NCI-H69 (cell line): ENCODE measurements at regions not wholly inside any gene's neighbourhood (a gene's known extent, or its start where the extent isn't known, plus 50 kb on each side); places are given as distances from the start of the nearest gene placed in this dataset.
A peak's percentile ranks its signal among the peaks of the same experiment; 100 is the strongest.
"Not testable (repeated sequence)": the region's sequence is repeated elsewhere in the genome, so short reads cannot be mapped to it uniquely, and the experiment has no call there.

Source experiments
- DNase-seq: peaks from one replicate; lab custom pipeline; 2025; lab: John Stamatoyannopoulos, UW

DNA sequence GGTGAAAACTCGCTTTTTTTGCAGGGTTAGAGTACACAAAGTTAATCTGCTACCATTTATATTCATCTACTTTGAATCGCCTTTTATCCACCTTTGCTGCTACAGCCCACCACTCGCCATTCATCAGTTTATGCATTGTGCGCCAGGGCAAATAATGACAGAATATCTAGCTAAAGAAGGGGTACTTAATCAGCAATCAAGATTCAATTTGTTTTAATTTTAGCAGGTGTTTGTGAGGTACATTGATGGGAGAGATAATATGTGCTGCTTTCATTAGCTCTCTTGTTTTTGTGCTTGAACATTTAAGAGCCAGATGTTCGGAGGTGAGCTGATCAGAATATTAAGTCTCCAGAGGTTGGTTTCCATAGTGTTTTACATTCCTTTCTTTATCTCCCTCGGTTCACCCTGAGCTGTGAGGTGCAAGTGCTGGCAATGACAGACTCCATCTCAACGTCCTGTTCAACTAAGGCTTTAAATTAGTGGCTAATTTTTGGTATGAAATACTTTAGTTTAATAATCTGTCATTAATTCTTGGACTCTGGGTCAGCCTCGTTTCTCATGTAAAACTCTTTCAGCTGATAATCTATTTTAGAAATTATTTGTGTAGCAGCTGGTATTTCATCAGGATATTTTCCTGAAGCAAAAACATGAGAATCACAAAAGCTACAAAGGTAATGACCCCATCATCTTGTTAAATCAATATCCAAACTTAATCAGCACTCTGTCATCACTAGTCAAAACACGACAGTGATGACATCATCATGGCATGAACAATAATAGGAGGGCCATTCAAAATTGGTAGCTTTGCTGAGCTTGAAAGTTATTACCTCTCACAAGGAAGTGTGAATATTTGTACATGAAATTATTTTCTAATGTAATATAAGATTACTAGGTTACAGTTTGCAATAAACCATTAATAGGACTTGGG lies 479.9 kb upstream of the FANCL start:
- no peak for DNase-seq

DNA sequence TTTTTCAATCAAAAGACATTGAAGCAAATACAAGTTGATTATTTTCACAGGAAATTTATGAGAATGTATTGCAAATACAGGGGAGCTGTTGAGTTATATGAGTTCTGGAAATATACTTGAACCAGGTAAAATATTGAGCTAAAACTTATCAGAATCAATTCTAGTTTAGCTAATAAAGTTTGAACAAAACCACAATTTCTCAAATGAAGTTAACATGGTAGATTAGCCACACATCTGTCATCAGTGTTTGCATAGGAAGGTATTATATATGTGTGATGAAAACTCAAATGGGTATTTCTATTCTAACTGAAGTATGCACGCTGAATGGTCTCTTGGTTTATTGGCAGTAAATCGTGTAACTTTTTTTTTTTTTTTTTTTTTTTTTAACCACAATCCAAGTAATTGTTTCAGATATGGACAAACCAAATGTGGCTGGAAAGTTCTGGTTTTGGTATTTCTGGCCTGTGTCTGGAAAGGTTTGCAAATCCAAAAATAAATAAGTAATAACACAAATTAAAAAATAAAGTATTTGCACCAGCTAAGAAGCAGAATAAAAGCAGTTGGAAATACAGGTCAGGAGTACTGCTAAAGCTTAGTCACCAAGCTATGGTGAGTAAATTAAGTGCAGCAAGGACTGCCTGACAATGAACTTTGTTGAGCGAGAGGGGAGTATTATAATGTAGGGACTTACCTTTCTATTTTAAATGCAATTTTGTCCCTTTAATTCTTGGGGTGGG lies 479.1 kb upstream of the FANCL start:
- DNase-seq = no peak

DNA sequence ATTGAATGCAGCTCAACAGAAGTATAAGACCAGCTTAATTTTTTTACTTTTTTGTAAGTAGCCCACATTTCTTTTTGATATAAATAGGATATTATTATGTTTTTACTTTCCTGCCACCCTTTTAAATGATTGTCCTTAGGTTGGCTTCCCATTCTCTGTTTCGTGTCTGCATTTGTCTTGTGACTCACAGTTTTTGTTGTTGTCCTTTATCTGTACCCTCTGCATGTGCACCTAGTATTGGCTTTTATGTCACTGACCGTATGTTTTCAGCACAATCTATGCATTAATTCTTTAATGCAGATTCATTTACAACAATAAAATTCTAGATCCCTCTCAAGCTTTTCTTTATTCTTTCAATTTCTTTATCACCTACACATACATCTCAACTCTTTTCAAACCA lies 474.2 kb upstream of the FANCL start:
- DNase-seq = no peak

DNA sequence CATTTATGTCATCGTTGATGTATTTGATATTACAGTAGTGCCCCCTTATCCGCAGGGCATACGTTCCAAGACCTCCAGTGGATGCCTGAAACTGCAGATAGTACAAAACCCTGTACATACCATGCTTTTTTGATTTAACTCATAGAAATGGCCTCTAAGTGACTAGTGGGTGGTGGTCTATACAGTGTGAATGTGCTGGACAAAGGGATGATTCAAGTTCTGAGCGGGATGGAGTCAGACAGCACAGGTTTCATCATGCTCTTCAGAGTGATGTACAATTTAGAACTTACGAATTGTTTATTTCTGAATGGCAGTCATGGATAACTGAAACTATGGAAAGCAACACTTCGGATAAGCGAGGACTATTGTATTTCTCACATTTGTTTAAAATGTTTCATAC lies 473.1 kb upstream of the FANCL start:
- DNase-seq = no peak

DNA sequence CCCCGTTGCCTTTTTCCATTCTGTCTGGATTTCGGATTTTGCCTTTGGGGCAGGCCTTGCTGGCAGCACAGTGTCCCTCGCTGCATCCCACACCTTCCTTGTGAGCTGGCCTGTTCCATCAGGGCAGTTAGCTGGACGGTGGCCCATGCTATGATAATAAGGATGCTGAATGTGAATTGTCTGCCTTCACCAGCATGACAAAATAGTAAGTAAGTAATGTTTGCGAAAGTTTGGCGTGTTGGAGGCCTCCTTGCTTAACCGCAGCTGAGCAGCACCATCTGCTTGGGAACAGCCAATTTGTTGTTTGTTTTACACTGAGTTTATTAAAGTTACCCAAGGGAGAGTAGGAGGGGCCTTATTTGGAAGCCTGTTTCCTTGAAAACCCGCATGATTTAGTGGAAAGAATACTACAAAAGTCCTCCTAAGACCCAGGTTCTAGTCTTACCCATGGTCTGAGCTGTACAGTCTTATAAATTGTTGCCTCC lies 469.7 kb upstream of the FANCL start:
- DNase-seq = no peak

DNA sequence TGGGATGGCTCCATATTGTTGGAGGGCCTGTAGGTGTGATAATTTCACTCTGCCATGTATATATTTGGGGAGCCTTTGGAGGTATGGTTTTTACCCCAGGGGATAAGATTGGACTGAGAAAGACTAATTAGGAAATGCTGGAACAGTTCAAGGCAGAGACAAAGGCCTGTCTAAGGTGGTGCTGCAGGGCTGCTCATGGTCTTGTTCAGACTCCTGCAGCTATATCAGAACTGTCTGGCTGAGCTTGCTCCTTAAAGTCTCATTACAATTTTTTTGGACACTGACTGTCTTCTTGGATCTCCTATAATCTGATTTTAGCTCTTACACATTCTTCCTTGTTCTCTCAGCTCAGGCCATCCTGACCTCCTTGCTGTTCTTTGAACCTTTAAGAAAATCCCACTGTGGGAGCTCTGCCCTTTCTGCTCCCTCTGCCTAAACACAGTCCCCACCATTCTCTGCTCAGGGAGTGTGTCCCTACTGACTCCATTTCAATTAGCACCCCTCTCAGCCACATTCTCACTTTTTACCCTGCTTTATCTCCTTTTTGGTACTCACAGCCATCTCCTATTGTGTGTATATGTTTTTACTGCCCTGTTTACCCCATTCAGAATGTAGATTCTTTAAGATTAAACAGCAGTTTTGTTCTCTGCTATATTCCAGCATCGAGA lies 468.7 kb upstream of the FANCL start:
- DNase-seq = no peak

DNA sequence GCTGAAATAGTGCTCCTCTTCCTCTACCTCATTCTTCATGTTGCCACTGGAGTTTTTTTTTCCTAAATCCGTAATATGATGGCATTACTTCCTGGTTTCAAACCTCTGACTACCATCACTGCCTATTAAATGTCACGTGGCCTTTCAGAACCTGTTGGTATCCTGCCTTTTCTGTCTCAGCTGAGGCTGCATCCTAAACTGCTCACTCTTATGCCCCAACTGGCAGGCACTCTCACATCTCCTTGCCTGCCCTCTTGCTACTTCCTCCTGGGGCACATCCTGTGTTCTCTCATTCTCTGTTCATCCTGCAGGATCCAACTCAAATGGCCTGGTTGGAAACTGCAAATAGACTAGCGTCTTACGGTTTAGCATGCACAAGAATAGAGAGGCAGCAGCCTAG lies 468.1 kb upstream of the FANCL start:
- DNase-seq = peak; percentile 2

DNA sequence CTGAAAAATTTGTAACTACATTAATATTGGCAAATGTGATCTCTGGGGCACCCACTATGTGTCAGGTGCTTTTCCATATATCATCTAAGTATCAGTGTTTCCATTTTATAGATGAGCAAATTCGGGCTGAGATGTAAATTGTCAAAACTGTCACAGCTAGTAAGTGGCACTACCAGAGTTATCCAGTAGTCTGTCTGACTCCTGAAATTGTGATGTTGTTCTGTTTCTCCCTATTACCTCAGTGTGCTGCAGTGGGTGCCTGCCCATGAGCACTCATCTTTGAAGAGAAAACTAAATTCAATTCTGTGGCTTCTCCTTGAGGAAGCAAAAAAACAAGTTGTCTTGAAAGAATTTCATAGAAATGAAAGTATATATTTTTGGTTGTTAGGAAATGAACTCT lies 467.4 kb upstream of the FANCL start:
- no peak for DNase-seq

DNA sequence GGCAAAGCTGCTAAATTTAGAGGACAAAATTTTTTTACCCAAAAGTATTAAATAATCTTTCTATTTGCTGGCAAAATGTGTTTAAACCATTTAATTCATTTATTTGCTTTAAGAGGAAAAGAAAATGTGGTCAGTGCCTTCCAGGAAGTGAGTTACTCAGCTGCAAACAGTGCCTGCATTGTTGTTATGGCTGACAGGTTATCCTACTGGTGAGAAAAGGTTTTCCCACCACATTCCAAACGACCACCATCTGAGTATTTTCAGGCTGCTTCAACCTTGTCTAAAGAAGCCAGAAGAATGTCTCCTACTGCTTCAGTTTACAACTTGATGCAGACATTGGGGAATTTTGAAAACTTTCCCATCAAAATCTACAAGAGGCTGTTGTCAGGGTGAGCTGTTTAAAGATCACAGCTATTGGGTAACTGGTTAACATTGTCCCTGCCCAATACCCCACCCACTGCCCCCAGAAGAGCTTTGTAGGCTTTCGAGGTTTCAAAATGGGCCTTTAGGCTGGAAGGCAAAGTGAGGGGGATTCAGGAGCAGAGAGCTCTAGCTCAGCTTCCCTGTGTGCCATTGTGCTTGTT lies 461.3 kb upstream of the FANCL start:
- no peak for DNase-seq

DNA sequence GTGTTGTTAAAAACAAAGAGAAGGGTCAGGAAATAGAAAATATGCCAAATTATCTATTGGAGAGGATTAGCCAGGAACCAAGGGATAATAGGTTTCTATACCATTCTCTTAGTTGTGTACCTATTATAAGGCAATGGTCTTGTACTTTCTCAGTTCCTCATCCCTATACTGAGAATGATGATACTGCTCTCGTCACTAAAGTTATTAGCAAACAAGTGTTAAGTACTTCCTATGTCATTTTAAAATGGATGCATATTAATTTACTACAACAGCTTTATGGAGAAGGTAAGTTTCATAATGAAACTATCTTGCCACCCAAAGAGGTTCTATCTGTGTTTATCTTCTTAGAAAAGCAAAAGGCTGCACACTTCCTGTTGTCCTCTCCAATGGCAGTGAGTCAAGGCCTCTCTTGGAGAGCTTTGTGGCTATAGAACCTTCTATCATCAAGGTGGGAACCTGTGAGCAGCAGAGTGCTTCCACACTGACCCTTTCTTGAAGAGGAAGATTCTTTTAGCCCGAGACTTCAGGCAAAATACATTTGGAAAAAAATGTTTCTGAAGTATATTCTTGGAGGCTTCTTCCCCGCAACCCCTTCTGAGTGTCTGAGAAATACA lies 460.7 kb upstream of the FANCL start:
- no peak for DNase-seq

DNA sequence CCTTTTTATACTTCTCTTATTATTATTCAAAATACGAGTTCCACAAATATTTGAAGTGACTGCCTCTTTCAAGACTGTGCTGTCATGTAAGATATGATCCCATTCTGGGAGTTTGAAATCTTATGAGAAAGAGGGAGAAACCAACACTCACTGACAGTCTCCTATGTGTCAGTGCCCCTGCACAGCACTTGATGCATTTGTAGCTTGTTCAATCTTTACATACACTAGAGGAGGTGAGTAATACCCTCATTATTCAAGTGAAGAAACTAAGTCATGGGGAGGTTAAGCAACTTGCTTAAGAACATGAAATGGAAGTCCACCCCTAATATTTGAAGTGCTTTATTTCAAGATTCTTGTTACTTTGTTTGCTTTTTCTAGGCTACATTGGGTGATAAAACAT lies 459.5 kb upstream of the FANCL start:
- no peak for DNase-seq

DNA sequence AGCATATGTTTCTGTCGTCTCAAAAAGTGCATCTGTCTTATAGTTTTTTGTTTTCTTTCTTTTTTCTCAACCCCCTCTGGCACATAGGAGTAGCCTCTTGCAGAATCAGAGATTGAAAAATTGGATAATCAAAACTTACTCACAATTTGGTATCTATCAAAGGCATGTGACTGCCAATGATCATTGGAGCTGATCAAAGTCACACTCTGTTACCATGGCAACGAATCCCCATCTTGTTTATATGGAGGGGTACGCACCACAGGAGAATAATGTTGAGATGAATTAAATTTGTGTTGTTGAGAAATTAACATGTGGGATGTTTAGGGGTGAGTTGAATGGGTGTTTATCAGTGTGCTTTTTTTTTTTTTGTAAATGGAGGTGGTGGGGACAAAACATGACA lies 458.3 kb upstream of the FANCL start:
- no peak for DNase-seq

DNA sequence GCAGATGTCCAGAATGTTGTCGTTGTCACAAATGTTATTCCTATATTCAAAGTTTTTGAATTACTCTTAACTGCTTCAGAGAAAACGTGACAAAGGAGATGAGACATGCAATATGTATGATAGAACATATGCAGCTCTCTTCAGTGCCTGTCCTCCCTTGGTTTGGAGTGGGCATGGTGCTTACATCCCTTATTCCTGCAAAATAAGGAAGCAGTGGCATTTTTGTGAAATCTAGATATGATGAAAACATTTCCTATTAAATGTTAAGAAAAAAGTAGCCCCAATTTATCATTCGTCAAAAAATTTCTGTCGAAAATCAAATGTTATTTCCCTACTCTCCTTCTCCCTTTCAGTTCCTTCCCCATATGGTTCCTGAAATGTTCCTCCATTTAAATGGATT lies 457.5 kb upstream of the FANCL start:
- DNase-seq = no peak

DNA sequence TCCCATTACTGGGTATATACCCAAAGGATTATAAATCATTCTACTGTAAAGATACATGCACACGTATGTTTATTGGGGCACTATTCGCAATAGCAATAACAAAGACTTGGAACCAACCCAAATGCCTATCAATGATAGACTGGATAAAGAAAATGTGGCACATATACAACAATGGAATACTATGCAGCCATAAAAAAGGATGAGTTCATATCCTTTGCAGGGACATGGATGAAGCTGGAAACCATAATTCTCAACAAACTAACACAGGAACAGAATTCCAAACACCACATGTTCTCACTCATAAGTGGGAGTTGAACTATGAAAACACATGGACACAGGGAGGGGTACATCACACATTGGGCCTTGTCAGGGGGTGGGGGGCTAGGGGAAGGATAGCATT lies 453.0 kb upstream of the FANCL start:
- not testable (repeated sequence) for DNase-seq

DNA sequence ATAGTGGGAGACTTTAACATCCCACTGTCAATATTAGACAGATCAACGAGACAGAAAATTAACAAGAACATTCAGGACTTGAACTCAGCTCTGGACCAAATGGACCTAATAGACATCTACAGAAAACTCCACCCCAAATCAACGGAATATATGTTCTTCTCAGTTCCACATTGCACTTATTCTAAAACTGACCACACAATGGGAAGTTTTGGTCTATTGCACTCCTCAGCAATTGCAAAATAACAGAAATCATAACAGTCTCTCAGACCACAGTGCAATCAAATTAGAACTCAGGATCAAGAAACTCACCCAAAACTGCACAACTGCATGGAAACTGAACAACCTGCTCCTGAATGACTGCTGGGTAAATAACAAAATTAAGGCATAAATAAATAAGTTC lies 449.9 kb upstream of the FANCL start:
- DNase-seq = not testable (repeated sequence)

DNA sequence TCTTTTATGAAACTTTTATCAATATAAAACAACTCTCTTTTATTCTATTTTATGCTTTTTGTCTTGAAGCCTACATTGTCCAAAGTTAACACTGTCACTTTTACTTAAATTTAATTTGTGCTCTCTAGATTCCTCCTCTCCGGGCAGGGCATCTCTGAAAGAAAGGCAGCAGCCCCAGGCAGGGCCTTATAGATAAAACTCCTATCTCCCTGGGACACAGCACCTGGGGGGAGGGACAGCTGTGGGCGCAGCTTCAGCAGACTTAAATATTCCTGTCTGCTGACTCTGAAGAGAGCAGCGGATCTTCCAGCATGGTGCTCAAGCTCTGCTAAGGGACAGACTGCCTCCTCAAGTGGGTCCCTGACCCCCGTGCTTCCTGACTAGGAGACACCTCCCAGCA lies 447.7 kb upstream of the FANCL start:
- no peak for DNase-seq

DNA sequence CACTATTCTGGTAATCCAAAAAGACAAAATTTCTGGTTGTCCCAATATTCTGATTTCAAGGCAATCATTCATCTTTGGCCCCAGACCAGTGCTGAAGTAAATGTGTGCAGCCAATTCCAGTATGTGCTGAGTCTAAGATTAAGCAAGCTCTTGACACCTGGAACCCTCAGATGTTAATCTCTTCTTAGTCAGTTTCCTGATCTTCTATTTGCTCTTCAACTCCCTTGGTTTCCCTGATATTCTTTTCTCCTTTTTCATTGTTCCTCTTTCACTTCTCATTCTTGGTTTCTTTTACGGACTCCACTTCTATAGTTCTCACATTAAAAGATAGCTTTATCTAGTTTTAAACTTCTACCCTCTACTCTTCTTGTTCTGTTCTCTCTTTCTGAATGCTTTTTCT lies 445.7 kb upstream of the FANCL start:
- DNase-seq = no peak

DNA sequence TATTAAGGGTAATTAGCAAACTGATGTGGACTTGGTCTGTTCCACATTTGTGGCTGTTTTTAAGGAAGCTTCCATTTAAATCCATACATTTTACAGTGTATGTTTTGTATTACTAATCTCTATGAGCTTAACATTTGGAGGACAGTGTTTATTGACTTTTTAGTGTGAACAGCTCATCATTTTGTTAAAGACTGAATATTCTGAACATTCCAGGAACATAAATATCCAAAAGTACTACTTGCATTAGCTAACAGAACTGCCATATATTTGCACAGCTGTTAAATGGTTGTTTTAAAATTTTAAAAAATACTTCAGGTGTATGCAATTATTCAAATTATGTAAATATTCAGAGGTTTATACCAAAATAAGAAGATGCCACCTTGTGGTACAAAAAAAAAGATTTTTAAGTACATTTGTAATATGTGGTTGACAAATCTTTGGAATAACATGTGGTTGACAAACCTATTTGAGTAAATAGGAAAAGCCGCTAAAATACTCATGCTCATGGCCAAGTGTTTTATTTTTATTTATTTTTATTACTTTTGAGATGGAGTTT lies 439.7 kb upstream of the FANCL start:
- peak; percentile 25 for DNase-seq

DNA sequence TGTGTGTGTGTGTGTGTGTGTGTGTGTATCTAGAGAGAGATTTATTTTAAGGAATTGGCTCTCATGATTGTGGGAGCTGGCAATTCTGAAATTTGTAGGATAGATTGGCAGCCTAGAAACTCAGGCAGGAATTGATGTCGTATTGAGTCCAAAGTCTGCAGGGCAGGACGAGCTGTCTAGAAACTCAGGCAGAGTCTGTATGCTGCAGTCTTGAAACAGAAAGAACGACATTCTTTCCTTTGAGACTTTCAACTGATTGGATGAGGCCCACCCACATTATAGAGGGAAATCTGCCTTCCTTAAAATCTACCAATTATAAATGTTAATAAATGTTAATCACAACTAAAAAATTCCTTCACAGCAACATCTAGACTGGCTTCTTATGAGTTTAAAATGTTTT lies 436.6 kb upstream of the FANCL start:
- no peak for DNase-seq

DNA sequence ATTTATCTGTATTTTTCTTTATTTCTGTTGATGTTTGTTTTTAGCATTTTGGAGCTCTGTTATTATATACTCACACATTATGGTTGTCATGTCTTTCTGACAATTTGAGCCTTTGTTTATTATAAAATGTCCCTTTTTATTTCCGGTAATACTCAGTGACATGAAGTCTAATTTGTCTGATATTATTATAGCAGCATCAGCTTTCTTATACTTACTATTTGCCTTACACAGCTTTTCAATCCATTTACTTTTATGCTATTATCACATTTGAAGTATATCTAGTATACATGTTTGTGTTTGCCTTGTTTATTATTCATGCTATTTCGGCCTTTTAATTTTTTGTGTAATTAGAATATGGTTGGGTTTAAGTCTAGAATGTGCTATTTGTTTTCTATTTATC lies 430.6 kb upstream of the FANCL start:
- DNase-seq = no peak

DNA sequence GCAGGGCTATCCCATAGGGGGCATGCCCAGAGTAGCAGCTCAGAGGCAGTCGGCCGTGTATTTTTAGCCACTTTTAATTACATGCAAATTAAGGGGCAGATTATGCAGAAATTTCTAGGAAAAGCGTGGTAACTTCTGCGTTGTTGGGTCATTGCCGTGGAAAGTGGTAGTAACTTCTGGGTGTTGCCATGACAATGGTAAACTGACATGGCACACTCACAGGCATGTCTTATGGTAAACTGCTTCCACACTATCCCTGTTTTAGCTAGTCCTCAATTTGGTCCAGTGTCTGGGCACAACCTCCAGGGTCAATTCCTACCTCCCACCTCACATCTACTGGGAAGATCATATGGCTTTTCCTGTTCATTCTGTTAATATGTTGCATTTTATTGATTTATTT lies 428.9 kb upstream of the FANCL start:
- no peak for DNase-seq
